Raji (cell line): ENCODE measurements at regions not wholly inside any gene's neighbourhood (a gene's known extent, or its start where the extent isn't known, plus 50 kb on each side); places are given as distances from the start of the nearest gene placed in this dataset.

ENCODE experiments used
- POLR2A ChIP-seq: IDR thresholded peaks from 2 replicates; pipeline ENCODE4 v1.6.1; 2011; ENCODE audit warnings: low read depth, low read length, control low read depth; ENCODE audit not compliant: insufficient read depth

GRCh38 chr13:33340631-33341030, 55.1 kb upstream of the STARD13 start:
- TF ChIP-seq POLR2A, result no peak

- no peak for TF ChIP-seq POLR2A
Observed at GRCh38 chr13:33341861-33342452, 56.4 kb upstream of the STARD13 start.

DNA sequence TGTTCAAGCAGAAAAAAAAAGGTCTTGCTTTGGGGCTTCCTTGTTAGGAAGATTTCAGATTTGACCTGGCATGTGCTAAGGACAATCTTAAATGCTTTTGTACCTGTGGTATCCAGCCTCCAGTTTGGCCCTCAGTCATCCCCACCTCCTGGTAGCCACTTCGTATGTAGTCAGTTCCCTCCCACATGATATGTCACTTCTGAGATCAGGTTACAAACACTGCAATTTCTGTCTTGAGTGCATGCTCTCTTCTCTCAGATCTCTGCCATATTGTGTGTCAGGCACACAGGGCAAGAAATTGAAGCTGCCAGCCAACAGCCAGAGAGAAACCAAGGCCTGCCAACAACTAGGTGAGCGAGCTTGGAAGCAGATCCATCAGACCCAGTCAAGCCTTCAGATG, 60.3 kb upstream of the STARD13 start:
- no peak for TF ChIP-seq POLR2A

GRCh38 chr13:33347861-33348260, 62.3 kb upstream of the STARD13 start:
- TF ChIP-seq POLR2A, result no peak

DNA sequence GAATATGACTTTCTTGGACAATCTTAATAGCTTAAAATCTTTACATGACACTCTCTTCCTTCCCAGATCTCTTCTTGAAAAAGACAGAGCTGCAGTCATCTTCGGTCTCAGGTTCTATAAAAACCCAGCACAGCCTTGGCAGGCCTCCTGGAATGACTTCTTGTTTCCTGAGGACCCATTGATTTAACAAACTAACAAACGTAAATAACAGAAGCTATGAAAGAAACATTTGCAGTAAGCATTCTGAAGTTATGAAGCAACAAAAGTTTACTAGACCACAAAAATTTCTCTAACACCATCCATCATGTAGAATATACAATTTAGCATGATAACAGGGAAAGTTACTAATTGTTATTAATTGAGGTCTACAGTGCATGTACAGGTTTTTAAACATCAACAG, 62.8 kb upstream of the STARD13 start:
- TF ChIP-seq POLR2A, result no peak

- TF ChIP-seq POLR2A, result no peak
Observed at GRCh38 chr13:33349288-33349985, 63.9 kb upstream of the STARD13 start.

GRCh38 chr13:33349986-33350826, 64.7 kb upstream of the STARD13 start:
- no peak for TF ChIP-seq POLR2A

- no peak for TF ChIP-seq POLR2A
Observed at GRCh38 chr13:33351319-33351718, 65.8 kb upstream of the STARD13 start.

DNA sequence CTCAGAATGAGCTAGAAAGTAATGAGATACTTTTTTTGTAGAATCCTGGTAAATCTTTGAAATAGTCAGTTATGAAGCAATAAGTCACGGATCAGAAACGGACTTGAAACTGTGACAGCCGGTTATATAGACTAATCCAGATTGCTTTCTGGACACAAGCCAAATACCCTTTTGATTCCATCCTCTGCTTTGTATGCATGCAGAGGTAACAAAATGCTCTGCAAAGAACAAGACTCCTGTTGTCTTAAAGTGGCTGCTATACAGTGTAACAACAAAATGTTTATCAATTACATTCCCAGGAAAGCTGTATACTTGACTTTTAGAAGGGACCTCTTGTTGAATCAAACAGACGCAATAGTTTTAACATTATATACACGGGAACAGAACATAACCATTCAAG, 66.5 kb upstream of the STARD13 start:
- TF ChIP-seq POLR2A, result no peak

GRCh38 chr13:33352526-33352925, 67.0 kb upstream of the STARD13 start:
- no peak for TF ChIP-seq POLR2A

DNA sequence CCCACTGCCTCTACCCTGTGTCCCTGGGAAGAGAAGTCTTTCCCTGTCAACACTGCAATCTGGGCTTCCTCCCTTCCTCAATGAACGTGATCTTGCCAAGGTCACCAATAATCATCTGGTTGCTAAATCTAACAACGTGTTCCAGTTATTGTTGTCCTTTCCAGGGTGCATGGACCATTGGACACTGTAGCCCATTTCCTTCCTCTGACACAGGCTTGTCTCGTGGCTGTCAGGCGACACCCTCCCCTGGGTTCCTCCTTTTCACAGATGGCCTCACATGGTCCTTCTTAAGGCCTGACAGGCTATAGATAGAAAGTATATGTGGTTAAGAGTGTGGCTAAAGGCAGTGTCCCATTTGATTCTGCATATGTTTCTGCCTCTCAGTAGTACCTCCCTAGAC, 67.7 kb upstream of the STARD13 start:
- TF ChIP-seq POLR2A, result no peak

DNA sequence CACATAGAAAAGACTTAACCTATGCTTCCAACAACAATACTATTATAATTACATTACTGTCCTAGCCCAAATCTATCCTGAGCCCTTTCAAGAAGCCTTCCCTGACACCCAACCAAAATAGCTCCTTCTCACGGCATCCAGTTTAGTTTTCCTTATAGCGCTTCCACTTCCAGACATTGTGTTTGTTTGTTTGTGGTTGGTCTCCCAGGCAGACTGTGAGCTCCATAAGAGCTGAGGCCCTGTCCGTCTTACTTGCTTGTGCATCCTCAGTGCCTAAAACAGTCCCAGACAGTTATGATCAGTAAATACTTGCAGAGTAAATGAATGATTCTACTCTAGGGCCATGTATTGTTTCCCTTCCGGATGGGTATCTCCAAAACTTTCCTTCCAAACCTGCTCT, 68.1 kb upstream of the STARD13 start:
- TF ChIP-seq POLR2A, result no peak

GRCh38 chr13:33355201-33355895, 69.8 kb upstream of the STARD13 start:
- TF ChIP-seq POLR2A, result no peak

GRCh38 chr13:33362986-33363727, 77.6 kb upstream of the STARD13 start:
- TF ChIP-seq POLR2A, result no peak

GRCh38 chr13:33364192-33364591, 78.6 kb upstream of the STARD13 start:
- TF ChIP-seq POLR2A, result no peak

- no peak for TF ChIP-seq POLR2A
Observed at GRCh38 chr13:33366469-33367062, 81.0 kb upstream of the STARD13 start.
